Endothelial cell of umbilical vein (primary cell): ENCODE measurements at regions not wholly inside any gene's neighbourhood (a gene's known extent, or its start where the extent isn't known, plus 50 kb on each side); places are given as distances from the start of the nearest gene placed in this dataset.

ENCODE experiments used
- MYC ChIP-seq: IDR thresholded peaks from one replicate; pipeline ENCODE4 v1.6.1; 2011; ENCODE audit warnings: mild to moderate bottlenecking, low read depth, low read length
- TF ChIP-seq, protein P1 (sequence below), 2 donors: IDR thresholded peaks; 1 replicate in 1 of 2; 2 replicates in 1 of 2; pipeline ENCODE4 v1.5.1; 2011; ENCODE audit warnings: low read length in 2 of 2, mild to moderate bottlenecking in 2 of 2, moderate library complexity in 2 of 2, control low read depth in 1 of 2, inconsistent platforms in 1 of 2, low read depth in 1 of 2; ENCODE audit not compliant: insufficient read depth in 1 of 2; ENCODE audit errors: extremely low read depth in 1 of 2

- TF ChIP-seq MYC = no peak
- TF ChIP-seq, protein P1, sequence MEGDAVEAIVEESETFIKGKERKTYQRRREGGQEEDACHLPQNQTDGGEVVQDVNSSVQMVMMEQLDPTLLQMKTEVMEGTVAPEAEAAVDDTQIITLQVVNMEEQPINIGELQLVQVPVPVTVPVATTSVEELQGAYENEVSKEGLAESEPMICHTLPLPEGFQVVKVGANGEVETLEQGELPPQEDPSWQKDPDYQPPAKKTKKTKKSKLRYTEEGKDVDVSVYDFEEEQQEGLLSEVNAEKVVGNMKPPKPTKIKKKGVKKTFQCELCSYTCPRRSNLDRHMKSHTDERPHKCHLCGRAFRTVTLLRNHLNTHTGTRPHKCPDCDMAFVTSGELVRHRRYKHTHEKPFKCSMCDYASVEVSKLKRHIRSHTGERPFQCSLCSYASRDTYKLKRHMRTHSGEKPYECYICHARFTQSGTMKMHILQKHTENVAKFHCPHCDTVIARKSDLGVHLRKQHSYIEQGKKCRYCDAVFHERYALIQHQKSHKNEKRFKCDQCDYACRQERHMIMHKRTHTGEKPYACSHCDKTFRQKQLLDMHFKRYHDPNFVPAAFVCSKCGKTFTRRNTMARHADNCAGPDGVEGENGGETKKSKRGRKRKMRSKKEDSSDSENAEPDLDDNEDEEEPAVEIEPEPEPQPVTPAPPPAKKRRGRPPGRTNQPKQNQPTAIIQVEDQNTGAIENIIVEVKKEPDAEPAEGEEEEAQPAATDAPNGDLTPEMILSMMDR (IDR thresholded peaks at IDR 0.05; ENCODE audit: extremely low read depth in 1 of 2, insufficient read depth in 1 of 2, low read depth in 1 of 2, low read length in 2 of 2) = no peak
Observed at GRCh38 chr20:19958928-19959327, 58.2 kb upstream of the NAA20 start.
